ENCODE measurements at regions not wholly inside any gene's neighbourhood (a gene's known extent, or its start where the extent isn't known, plus 50 kb on each side); places are given as distances from the start of the nearest gene placed in this dataset.

DNA sequence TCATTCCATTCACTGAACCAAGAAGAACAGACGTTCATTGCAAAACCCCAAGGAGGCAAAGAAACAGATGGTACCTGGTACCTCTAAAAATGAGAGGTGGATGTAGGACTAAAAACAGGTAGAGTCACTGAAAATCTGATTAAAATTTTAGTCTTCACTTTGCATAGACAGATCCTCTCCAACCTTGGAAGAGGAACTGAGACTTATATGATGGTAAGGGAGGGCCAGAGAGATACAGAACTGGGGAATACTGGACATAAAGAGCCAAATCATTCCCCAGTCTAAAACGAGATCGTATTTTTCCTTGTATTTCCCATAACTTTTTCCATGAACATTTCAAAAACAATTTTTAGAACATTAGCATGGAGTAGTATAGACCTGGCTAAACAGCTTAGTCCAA, 59.7 kb upstream of the SPOPL start:
- DNase-seq (ENCODE audit: low spot score) = no peak

DNA sequence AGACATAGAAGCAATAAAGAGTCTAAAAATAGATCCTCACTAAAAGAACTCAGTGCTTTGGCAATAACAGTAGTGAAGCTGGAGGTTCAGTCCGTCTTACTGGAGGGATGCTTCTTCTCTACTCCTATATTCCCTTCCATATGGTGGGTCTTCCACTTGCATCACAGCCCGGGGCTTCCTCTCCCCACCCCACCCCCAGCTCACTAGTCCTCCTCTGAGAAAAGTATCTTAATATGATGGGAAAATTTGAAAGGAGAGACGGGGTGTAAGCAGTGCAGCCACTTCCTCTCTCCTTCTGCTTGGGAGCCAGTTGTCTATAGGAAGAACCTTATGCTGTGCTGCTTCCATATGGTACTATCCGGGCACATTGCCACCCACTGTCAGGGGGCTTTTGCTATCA, 57.2 kb upstream of the SPOPL start:
- DNase-seq (ENCODE audit: low spot score) = no peak

DNA sequence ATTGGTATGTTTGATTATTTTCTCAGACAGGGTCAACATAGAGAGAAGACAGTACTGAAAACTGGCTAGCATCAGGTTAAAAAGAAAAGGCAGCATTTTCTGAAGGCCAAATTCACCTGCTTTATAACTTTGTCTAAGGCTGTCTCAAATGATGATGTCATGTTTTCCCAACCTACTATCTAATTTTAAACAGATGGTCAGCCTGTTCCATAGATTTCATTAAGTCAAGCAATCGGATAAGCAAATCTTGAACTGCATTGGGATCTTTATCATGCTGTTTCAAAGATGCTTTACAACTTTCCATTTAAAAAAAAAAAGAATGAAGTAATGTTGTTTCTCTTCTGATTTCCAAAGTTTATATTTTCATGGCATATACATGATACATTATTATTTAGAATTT, 56.3 kb upstream of the SPOPL start:
- no peak for DNase-seq (ENCODE audit: low spot score)

DNA sequence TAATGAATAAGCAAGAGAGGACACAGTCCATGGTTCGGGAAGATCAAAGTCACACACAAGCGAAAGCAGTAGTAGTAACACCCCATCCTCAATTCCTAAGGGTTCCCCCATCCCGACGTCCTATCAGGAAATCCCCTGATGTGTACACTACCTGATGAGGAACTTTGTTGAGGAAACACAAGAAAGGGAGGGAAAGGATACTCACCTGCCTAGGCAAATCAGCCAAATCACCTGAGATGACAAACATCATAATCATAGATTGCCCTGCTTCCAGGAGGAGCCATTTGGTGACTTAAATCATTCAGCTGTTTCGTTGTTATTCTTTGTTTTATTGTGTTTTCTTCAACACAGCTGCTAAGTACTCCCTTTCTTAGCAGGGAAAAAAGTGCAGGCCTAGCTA, 55.5 kb upstream of the SPOPL start:
- DNase-seq (ENCODE audit: low spot score) = no peak

GRCh38 chr2:138447889-138448570, 53.5 kb upstream of the SPOPL start:
- DNase-seq (ENCODE audit: low spot score) = no peak
